ENCODE measurements at regions not wholly inside any gene's neighbourhood (a gene's known extent, or its start where the extent isn't known, plus 50 kb on each side); places are given as distances from the start of the nearest gene placed in this dataset.
A peak's percentile ranks its signal among the peaks of the same experiment; 100 is the strongest.

DNA sequence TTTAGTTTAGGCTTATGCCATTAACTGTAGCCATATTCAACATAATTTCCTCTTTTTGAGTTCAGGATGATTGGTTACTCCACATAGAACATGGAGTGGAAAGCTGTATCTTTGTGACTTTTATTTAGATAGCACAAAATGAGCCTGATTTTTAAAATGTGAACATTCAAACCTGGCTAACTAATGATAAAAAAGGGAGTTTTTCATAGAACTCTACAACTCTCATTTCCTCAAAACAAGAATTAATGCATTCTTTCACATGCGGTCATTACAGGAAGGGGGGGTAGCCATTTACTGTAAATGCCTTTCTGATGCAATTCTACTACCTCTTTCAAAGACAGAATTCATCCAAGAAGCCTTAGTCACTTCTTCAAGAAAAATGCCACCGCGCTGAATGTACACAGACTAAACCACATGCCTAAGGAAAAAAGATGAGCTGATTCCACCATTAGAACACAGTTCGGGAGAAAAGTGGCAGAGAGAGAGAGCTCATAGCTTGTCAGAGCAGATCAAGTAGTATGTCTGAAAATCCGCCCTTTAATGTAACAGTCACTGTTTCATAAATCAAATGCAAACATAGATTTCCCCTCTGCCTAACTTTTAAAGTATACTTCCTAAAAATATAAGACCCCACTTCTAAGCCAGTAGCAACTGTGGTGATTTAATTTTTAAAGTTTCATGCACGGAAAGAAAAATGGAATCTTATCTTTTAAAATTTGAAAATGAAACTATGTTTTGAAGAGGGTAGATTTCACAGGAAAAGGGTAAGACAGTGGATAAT, 226.4 kb upstream of the KLF14 start:
- TF ChIP-seq, protein P1, sequence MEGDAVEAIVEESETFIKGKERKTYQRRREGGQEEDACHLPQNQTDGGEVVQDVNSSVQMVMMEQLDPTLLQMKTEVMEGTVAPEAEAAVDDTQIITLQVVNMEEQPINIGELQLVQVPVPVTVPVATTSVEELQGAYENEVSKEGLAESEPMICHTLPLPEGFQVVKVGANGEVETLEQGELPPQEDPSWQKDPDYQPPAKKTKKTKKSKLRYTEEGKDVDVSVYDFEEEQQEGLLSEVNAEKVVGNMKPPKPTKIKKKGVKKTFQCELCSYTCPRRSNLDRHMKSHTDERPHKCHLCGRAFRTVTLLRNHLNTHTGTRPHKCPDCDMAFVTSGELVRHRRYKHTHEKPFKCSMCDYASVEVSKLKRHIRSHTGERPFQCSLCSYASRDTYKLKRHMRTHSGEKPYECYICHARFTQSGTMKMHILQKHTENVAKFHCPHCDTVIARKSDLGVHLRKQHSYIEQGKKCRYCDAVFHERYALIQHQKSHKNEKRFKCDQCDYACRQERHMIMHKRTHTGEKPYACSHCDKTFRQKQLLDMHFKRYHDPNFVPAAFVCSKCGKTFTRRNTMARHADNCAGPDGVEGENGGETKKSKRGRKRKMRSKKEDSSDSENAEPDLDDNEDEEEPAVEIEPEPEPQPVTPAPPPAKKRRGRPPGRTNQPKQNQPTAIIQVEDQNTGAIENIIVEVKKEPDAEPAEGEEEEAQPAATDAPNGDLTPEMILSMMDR (IDR thresholded peaks at IDR 0.05): no peak
- TF ChIP-seq POLR2A (IDR thresholded peaks at IDR 0.05) (no peak), POLR2AphosphoS5 (IDR thresholded peaks at IDR 0.05) (peak in 1 of 2 donors; percentile 89), EP300 (IDR thresholded peaks at IDR 0.05) (peak in 2 of 4 donors; percentile 19 to 83)

All from upper lobe of left lung (tissue), 4 donors.